GM10248 (cell line): ENCODE measurements at regions not wholly inside any gene's neighbourhood (a gene's known extent, or its start where the extent isn't known, plus 50 kb on each side); places are given as distances from the start of the nearest gene placed in this dataset.

Experiments used
- CTCF ChIA-PET: fragments of 300-600 bp; sonication (Branson Sonifier 250); formaldehyde crosslinking; extraction: SDS; loops from one replicate; lab custom pipeline; 2021; ENCODE audit warnings: antibody characterized with exemption; lab: Yijun Ruan, JAX
- POLR2A ChIA-PET: fragments of 350-650 bp; sonication (Branson Sonifier 250); formaldehyde crosslinking; extraction: SDS; loops from one replicate; lab custom pipeline; 2020; ENCODE audit warnings: antibody characterized with exemption; lab: Yijun Ruan, JAX
- DNase-seq: peaks from one replicate; pipeline ENCODE4 v3.0.0; 2012; ENCODE audit errors: extremely low spot score
- CTCF ChIP-seq: IDR thresholded peaks from 2 replicates; pipeline ENCODE4 v1.5.1; 2012; ENCODE audit warnings: mild to moderate bottlenecking, low read depth; ENCODE audit errors: extremely low read depth, missing control alignments, control extremely low read depth

DNA sequence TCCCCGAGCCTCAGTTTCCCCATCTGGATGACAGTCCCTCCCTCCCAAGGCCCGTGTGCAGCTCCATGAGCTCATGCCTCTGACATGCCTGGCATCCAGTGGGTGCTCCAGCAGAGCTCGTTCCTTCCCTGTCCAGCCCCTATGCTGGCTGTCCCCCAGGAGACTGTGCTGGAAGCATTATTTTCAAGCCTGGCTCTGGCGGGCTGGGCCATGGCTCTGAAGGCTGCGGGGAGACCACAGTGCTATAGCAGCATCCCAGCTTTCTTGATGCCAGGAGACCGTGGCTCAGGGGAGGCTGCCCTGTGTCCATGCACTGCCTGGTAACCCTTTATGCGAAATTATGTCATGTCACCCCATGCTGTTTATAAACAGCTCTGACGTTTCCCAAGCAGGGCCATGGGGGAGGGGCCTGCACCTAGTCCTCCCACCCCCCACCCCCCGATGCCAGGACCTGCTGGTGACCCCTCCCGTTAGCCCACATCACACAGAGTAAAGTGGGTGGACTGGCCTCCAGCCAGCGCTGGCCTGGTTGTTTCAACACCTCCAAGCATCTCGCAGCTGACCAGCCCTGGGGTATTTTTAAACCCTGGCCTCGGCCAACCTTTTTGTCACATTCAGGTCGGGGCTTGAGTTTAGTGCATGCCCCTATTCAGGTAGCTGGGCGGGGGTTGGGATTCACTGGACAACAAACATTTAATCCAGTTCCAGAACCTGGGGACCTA lies 105.9 kb upstream of the ZNF716 start:
- ChIA-PET POLR2A (no interaction called here), CTCF (no interaction called here)
- no peak for DNase-seq
- no peak for TF ChIP-seq CTCF

DNA sequence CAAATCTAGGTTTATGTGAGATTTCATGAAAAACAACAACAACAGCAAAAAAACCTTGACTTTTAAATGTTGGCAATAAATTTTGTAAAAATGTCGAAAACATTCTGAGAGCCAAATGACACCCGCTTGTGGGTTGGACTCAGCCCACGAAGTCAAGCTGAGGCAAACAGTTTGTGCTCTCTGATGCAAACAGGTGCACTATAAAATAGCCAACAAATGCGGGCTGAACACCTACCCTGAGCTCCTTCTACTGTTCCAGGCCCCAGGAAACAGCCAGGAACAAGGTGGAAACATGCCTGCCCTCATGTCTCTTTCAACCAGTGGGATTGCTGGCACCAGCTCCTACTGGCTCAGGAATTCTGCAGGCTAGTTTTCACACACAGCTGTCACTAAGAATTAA lies 105.0 kb upstream of the ZNF716 start:
- POLR2A ChIA-PET, result no interaction called here
- DNase-seq, result no peak
- CTCF ChIA-PET, result no interaction called here
- no peak for TF ChIP-seq CTCF

DNA sequence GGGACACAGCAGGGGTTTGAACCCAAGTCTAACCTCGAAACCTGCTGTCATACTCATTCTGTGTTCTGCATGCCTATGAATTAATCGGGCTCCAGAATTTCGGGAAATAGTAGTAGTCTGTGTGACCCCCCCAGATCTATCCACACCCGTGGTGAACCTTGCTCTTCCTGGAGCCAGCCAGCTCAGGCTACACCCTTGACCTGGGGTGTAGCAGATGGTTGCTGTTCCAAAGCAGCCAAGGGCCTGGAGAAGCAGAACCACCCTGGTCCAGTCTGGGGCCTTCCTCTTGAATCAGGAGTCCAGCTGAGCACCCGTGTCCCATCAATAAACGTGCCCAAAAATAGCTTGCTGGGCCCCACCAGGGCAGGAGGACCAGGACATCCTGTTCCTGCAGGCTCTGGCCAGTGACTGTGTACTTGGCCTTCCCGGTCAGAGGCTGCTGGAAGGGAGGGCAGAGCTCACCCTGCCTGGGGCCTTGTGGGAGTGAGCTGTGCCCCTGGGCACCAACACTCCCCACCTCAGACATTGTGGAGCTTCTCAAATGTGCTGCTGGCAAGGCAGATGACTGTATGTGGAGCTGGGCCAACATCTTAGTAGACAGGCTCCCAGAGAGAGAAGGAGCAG lies 101.2 kb upstream of the ZNF716 start:
- TF ChIP-seq CTCF, result no peak
- ChIA-PET POLR2A (interaction anchor here (0.6 kb wide), 1 partner anchor 32 kb away, joined by 4 read pairs; no protein-coding TSS in a partner anchor), CTCF (no interaction called here)
- DNase-seq, result no peak

- no peak for DNase-seq
- POLR2A ChIA-PET, result no interaction called here
- TF ChIP-seq CTCF, result no peak
- CTCF ChIA-PET, result no interaction called here
Observed at GRCh38 chr7:57354195-57354594, 95.8 kb upstream of the ZNF716 start.

DNA sequence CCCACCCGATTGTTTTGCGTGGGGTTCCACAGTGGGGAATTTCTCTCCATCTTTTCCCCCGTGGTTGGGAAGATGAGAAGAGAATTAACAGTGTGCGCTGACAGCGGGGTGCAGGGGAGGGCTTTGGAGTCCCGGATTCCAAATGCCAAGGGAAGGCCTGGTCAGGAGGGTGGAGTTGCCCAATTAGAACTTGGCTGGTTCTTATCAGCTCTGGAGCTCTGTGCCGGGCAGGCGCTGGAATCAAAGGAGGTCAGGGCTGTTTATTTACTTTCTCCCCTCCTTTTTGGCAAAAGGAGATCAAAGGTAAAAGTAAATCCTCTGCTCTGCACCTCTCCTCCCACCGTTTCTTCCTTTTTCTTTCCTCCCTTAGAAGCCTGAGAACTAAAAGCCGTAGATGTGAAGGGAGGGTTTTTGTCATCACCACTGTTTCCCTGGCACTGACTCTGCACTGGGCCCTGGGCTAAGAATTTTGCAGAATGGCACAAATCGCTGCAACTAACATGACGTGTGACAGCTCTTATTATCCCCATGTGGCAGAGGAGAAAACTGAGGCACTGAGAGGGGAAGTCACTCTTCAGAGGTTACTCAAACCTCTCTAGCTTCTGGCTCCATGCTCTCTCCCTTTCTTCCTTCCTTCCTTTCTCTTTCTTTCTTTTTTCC lies 95.2 kb upstream of the ZNF716 start:
- no peak for DNase-seq
- POLR2A ChIA-PET, result no interaction called here
- CTCF ChIA-PET, result no interaction called here
- TF ChIP-seq CTCF, result no peak

DNA sequence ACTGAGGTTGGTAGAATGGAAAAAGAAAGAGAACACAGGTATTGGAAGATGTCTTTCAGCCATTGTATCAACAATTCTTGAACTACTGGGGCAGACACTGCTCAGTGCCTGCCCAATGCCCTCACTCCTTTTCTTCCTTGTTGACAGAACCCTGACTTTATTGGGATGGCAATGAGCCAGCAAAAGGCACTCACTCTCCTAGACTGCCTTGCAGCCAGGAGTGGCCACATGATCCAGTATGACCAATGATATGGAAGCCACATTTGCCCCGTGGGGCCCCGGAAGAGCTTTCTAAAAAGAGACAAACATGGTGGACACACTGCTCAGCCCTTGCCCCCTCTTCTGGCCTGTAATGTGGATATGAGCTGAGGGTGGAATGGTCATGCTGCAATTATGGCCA lies 88.6 kb upstream of the ZNF716 start:
- DNase-seq, result no peak
- POLR2A ChIA-PET, result no interaction called here
- TF ChIP-seq CTCF, result no peak
- CTCF ChIA-PET, result no interaction called here
